NB4 (cell line): ENCODE measurements at regions not wholly inside any gene's neighbourhood (a gene's known extent, or its start where the extent isn't known, plus 50 kb on each side); places are given as distances from the start of the nearest gene placed in this dataset.

ENCODE experiments used
- DNase-seq: peaks from one replicate; pipeline ENCODE4 v3.0.0; 2010; ENCODE audit warnings: low read depth
- H3K4me3 ChIP-seq: one replicate; pipeline ENCODE4 v1.5.1; 2011; ENCODE audit warnings: mild to moderate bottlenecking, low read depth, low read length, moderate library complexity
- MYC ChIP-seq: IDR thresholded peaks from 2 replicates; pipeline ENCODE4 v1.6.1; 2011; ENCODE audit warnings: low read depth, low read length
- POLR2A ChIP-seq: IDR thresholded peaks from 2 replicates; pipeline ENCODE4 v1.6.1; 2011; ENCODE audit warnings: mild to moderate bottlenecking; ENCODE audit not compliant: insufficient read length; ENCODE audit errors: extremely low read depth
- TF ChIP-seq, protein P1 (sequence below): IDR thresholded peaks from one replicate; pipeline ENCODE4 v1.5.1; 2012; ENCODE audit warnings: low read depth, low read length
- TF ChIP-seq, protein P2 (sequence below): IDR thresholded peaks from 2 replicates; pipeline ENCODE4 v1.6.1; 2011; ENCODE audit warnings: low read depth, low read length

DNA sequence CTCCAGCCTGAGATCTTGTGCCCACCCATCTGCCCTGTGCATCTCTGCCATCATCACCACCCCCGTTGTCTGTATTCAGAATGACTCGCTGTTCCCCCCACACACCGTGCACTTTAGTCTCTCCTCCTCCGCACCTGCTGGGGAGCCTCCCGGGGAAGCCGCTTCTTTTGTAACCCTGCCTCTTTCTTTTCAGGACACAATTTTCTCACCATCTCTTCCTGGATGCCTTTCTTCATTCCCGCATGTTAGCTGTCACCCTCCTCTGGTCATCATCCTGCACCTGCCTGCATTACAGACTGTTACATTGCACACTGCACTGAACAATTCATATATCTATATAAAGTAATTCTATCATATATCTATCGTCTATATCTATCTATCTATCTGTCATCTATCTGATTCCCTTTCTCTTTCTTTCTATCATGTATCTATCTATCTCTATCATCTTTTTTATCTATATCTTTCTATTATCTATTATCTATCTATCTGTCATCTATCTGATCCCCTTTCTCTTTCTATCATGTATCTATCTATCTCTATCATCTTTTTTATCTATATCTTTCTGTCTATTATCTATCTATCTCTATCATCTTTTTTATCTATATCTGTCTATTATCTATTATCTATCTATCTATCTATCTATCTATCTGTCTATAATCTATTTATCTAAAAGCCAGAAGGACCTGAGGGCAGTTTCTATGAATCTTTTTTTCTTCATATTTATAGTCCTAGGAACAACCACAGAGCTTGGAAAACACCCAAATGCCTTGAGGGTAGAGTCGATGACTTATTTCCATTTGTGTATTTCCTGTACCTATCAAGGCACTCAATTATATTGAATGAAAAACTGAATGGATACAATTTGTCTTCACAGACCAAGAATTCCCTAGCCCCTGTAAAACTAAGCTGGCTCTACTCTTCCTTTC lies 642.5 kb downstream of the ACTR3B start:
- no peak for DNase-seq
- no peak overlapping the region for H3K4me3 ChIP-seq
- TF ChIP-seq, protein P1, sequence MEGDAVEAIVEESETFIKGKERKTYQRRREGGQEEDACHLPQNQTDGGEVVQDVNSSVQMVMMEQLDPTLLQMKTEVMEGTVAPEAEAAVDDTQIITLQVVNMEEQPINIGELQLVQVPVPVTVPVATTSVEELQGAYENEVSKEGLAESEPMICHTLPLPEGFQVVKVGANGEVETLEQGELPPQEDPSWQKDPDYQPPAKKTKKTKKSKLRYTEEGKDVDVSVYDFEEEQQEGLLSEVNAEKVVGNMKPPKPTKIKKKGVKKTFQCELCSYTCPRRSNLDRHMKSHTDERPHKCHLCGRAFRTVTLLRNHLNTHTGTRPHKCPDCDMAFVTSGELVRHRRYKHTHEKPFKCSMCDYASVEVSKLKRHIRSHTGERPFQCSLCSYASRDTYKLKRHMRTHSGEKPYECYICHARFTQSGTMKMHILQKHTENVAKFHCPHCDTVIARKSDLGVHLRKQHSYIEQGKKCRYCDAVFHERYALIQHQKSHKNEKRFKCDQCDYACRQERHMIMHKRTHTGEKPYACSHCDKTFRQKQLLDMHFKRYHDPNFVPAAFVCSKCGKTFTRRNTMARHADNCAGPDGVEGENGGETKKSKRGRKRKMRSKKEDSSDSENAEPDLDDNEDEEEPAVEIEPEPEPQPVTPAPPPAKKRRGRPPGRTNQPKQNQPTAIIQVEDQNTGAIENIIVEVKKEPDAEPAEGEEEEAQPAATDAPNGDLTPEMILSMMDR = no peak
- TF ChIP-seq POLR2A = no peak
- TF ChIP-seq, protein P2, sequence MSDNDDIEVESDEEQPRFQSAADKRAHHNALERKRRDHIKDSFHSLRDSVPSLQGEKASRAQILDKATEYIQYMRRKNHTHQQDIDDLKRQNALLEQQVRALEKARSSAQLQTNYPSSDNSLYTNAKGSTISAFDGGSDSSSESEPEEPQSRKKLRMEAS = no peak
- no peak for TF ChIP-seq MYC

DNA sequence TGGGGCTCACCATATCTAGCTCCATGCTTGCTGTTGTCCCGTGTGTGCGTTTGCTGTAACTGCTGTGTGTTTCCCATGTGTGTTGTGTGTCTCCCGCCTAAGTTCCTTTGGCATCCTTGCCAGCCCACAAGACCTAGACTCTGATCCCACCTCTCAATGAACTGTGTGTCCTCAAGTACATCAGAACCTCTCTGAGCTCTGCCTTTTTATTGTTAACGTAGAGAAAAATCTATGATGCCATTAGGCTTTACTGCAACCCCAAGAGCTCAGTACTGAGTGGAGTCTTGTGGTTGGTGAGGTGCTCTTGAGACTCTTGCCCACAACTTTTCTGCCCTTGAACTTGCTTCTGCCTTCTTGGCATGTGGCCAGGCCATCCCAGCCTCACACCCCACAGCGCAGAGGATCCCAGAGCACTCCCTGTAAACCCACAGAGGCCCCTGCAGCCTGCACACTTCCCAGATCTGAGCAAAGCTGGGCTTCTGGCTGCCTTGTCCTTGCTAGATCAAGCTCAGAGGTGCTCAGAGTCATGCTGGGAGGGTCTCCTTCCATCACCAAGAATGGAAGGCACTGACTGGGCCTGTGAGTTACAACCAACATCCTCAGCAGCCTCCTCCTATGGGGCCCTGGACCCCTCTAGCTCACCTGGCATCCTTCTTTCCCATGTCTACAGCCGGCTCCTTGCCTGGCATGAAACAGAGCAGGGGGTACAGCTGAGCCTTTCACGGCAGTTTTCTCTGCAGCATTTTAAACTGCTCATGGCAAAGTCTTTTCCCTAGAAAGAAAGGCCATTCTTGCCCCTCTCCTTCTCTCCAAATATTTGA lies 643.4 kb downstream of the ACTR3B start:
- DNase-seq = no peak
- H3K4me3 ChIP-seq = no peak overlapping the region
- TF ChIP-seq POLR2A (no peak), MYC (no peak)
- TF ChIP-seq, protein P2 = no peak
- TF ChIP-seq, protein P1 = no peak

DNA sequence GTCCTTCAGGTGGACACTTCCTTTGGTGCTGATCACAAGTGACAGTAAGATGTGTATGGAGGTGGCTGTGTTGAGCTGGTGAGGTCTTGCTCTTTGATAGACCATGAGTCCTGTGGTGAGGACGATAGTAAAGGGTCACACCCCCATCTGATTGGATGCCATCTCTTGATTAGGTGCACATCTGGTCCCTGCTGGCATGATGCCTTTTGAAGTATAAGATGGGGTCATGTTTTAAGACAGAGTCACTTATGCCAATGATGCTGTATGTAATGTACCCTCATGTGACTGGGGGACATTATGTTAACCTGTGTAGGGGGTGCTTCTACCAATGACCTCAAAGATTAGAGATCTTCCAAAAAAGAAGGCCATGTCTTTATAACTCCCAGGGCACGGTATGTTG lies 644.6 kb downstream of the ACTR3B start:
- no peak for TF ChIP-seq MYC
- TF ChIP-seq, protein P2 = no peak
- TF ChIP-seq, protein P1 = no peak
- TF ChIP-seq POLR2A = no peak
- no peak for DNase-seq
- H3K4me3 ChIP-seq = no peak overlapping the region

DNA sequence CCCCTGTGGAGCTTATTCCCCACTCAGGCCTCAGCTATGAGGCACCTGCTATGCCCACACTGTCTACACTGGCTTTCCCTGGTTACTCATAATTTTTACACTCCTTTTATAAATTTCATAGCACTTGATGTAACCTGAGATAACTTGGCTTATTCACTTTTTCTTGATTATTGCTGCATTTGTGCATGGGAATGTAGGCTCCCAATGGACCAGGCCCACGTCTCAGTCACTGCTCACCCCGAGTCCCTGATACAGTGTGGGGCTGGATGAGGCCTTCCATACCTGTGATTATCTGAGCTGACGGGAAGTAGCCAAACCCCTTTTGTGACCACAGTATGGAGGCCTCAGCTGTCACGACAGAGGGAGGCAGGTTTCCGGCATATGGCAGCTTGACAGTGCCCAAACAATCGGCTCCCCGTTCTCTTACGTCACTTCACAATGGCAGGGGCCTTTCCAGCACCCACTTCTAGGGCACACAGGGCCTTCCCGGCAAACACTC lies 645.3 kb downstream of the ACTR3B start:
- no peak overlapping the region for H3K4me3 ChIP-seq
- no peak for DNase-seq
- TF ChIP-seq, protein P1 = no peak
- no peak for TF ChIP-seq POLR2A
- no peak for TF ChIP-seq MYC
- TF ChIP-seq, protein P2 = no peak

DNA sequence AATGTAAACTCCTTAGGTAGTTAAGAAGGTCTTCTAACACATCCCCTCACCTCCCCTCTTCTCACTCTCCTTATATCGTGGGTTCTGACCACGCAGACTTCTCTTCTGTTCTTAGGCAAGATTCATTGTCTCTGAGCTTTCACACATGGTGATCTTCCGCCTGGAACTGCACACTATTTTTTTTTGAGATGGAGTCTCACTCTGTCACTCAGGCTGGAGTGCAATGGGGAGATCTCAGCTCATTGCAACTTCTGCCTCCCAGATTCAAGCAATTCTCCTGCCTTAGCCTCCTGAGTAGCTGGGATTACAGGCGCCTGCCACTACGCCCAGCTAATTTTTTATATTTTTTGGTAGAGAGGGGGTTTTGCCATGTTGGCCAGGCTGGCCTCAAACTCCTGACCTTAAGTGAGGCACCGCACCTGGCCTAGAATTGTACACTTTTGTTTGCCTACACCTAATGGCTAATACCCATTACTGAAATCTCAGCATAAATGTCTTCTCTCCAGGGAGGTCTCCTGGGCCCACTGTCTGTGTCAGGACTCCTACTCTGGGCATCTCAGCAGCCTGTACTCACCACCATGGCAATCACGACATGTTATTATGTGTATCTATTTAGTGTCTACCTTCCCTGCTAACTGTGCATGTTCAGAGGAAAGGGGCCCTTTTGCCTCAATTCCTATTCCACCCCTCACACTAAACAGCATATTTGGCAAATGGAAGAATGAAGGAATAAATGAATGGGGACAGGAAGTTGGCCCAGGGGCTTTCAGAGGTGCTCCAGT lies 646.3 kb upstream of the DPP6 start:
- no peak for TF ChIP-seq POLR2A
- TF ChIP-seq, protein P2 = no peak
- TF ChIP-seq, protein P1 = no peak
- TF ChIP-seq MYC = no peak
- DNase-seq = no peak

More for the DNA sequence above, 646.3 kb upstream of the DPP6 start:
- H3K4me3 ChIP-seq = no peak overlapping the region
